ENCODE measurements at regions not wholly inside any gene's neighbourhood (a gene's known extent, or its start where the extent isn't known, plus 50 kb on each side); places are given as distances from the start of the nearest gene placed in this dataset.

- no peak for TF ChIP-seq NFYA (IDR thresholded peaks at IDR 0.05; ENCODE audit: borderline replicate concordance, low read depth, low read length)
- no peak for TF ChIP-seq FOXK2 (IDR thresholded peaks at IDR 0.05)
- no peak for TF ChIP-seq EP300 (IDR thresholded peaks at IDR 0.05; ENCODE audit: borderline replicate concordance in 1 of 2, control insufficient read depth in 1 of 2, low read depth in 2 of 2, low read length in 2 of 2)
- TF ChIP-seq, protein P1, sequence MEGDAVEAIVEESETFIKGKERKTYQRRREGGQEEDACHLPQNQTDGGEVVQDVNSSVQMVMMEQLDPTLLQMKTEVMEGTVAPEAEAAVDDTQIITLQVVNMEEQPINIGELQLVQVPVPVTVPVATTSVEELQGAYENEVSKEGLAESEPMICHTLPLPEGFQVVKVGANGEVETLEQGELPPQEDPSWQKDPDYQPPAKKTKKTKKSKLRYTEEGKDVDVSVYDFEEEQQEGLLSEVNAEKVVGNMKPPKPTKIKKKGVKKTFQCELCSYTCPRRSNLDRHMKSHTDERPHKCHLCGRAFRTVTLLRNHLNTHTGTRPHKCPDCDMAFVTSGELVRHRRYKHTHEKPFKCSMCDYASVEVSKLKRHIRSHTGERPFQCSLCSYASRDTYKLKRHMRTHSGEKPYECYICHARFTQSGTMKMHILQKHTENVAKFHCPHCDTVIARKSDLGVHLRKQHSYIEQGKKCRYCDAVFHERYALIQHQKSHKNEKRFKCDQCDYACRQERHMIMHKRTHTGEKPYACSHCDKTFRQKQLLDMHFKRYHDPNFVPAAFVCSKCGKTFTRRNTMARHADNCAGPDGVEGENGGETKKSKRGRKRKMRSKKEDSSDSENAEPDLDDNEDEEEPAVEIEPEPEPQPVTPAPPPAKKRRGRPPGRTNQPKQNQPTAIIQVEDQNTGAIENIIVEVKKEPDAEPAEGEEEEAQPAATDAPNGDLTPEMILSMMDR (IDR thresholded peaks at IDR 0.05 in 2 of 3, conservative IDR thresholded peaks at IDR 0.05 in 1 of 3; ENCODE audit: control insufficient read depth in 2 of 3, extremely low read depth in 1 of 3, insufficient read depth in 1 of 3, low read depth in 3 of 3, low read length in 3 of 3), result no peak
- TF ChIP-seq MXI1 (IDR thresholded peaks at IDR 0.05; ENCODE audit: low read depth, low read length), result no peak
- no peak for TF ChIP-seq PAX8 (IDR thresholded peaks at IDR 0.05)
- TF ChIP-seq, protein P2, sequence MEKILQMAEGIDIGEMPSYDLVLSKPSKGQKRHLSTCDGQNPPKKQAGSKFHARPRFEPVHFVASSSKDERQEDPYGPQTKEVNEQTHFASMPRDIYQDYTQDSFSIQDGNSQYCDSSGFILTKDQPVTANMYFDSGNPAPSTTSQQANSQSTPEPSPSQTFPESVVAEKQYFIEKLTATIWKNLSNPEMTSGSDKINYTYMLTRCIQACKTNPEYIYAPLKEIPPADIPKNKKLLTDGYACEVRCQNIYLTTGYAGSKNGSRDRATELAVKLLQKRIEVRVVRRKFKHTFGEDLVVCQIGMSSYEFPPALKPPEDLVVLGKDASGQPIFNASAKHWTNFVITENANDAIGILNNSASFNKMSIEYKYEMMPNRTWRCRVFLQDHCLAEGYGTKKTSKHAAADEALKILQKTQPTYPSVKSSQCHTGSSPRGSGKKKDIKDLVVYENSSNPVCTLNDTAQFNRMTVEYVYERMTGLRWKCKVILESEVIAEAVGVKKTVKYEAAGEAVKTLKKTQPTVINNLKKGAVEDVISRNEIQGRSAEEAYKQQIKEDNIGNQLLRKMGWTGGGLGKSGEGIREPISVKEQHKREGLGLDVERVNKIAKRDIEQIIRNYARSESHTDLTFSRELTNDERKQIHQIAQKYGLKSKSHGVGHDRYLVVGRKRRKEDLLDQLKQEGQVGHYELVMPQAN (conservative IDR thresholded peaks at IDR 0.05), result no peak
- TF ChIP-seq RELA (IDR thresholded peaks at IDR 0.05; ENCODE audit: borderline replicate concordance, partially characterized antibody), result no peak
- no peak for TF ChIP-seq EZH2 (IDR thresholded peaks at IDR 0.05; ENCODE audit: borderline replicate concordance, control insufficient read depth, low read depth, low read length)
Observed at GRCh38 chr2:16832910-16833309, 167.3 kb upstream of the CYRIA start.
